Astrocyte (in vitro differentiated cells and primary cell): ENCODE measurements at regions not wholly inside any gene's neighbourhood (a gene's known extent, or its start where the extent isn't known, plus 50 kb on each side); places are given as distances from the start of the nearest gene placed in this dataset.

ENCODE experiments used
- DNase-seq: peaks from one replicate; pipeline ENCODE4 v3.0.0-alpha.2; 2010; ENCODE audit warnings: low read depth
- FAIRE-seq: peaks from 2 replicates; lab custom pipeline; 2011; peaks lifted over from hg19 to GRCh38; lab: Jason Lieb, UNC
- H2AFZ ChIP-seq: 2 replicates; pipeline ENCODE4 v1.6.0; 2012; ENCODE audit warnings: low read depth, low read length, inconsistent platforms
- H3K27ac ChIP-seq: 2 replicates; pipeline ENCODE4 v1.5.1; 2011; ENCODE audit warnings: low read depth, low read length, inconsistent platforms
- H3K27me3 ChIP-seq: 2 replicates; pipeline ENCODE4 v1.6.0; 2011; ENCODE audit warnings: low read length, inconsistent platforms; ENCODE audit not compliant: insufficient read depth
- H3K36me3 ChIP-seq: 2 replicates; pipeline ENCODE4 v1.5.1; 2011; ENCODE audit warnings: low read length, inconsistent platforms; ENCODE audit not compliant: insufficient read depth
- H3K4me1 ChIP-seq: 2 replicates; pipeline ENCODE4 v1.5.1; 2011; ENCODE audit warnings: low read length, inconsistent platforms; ENCODE audit not compliant: insufficient read depth
- H3K4me2 ChIP-seq: 2 replicates; pipeline ENCODE4 v1.6.0; 2012; ENCODE audit warnings: low read length, inconsistent platforms
- H3K4me3 ChIP-seq: 2 replicates; pipeline ENCODE4 v1.5.1; 2011; ENCODE audit warnings: low read depth, mild to moderate bottlenecking, low read length, inconsistent platforms; ENCODE audit not compliant: insufficient read depth
- H3K79me2 ChIP-seq: 2 replicates; pipeline ENCODE4 v1.6.0; 2012; ENCODE audit warnings: mild to moderate bottlenecking, low read length, inconsistent platforms; ENCODE audit not compliant: insufficient read depth
- H3K9ac ChIP-seq: 2 replicates; pipeline ENCODE4 v1.6.0; 2012; ENCODE audit warnings: mild to moderate bottlenecking, low read length, inconsistent platforms
- H3K9me3 ChIP-seq: 2 replicates; pipeline ENCODE4 v1.5.1; 2012; ENCODE audit warnings: low read depth, mild to moderate bottlenecking, low read length, inconsistent platforms; ENCODE audit not compliant: insufficient read depth
- H4K20me1 ChIP-seq: 2 replicates; pipeline ENCODE4 v1.6.0; 2012; ENCODE audit warnings: low read length, inconsistent platforms; ENCODE audit not compliant: insufficient read depth
- H3K27ac Mint-ChIP-seq: one replicate; pipeline ENCODE4 v1.8.0; 2021; ENCODE audit warnings: mild to moderate bottlenecking, mixed read lengths; ENCODE audit not compliant: unreplicated experiment
- H3K27me3 Mint-ChIP-seq: one replicate; pipeline ENCODE4 v1.8.0; 2021; ENCODE audit warnings: low read depth, mixed read lengths; ENCODE audit not compliant: unreplicated experiment
- H3K36me3 Mint-ChIP-seq: one replicate; pipeline ENCODE4 v1.8.0; 2021; ENCODE audit warnings: low read depth, mixed read lengths; ENCODE audit not compliant: unreplicated experiment
- H3K4me1 Mint-ChIP-seq: one replicate; pipeline ENCODE4 v1.8.0; 2021; ENCODE audit warnings: low read depth, mixed read lengths; ENCODE audit not compliant: unreplicated experiment
- H3K4me3 Mint-ChIP-seq: one replicate; pipeline ENCODE4 v1.8.0; 2021; ENCODE audit warnings: mild to moderate bottlenecking, moderate library complexity, mixed read lengths; ENCODE audit not compliant: unreplicated experiment
- H3K9me3 Mint-ChIP-seq: one replicate; pipeline ENCODE4 v1.8.0; 2021; ENCODE audit warnings: mild to moderate bottlenecking, mixed read lengths; ENCODE audit not compliant: unreplicated experiment
- CTCF ChIP-seq: IDR thresholded peaks from 2 replicates; pipeline ENCODE4 v1.5.1; 2011; ENCODE audit warnings: low read depth, mild to moderate bottlenecking, inconsistent platforms, low read length, moderate library complexity; ENCODE audit not compliant: insufficient read depth
- EZH2 ChIP-seq: IDR thresholded peaks from 2 replicates; pipeline ENCODE4 v1.6.1; 2012; ENCODE audit warnings: mild to moderate bottlenecking, low read length, inconsistent platforms; ENCODE audit not compliant: insufficient read depth

- Histone ChIP-seq H3K9ac (no peak overlapping the region), H3K36me3 (no peaks in the 10 kb centered on the region), H3K79me2 (no peaks in the 10 kb centered on the region), H3K4me3 (no peak overlapping the region), H3K4me2 (no peak overlapping the region), H3K27ac (no peak overlapping the region), H3K27me3 (no peaks in the 10 kb centered on the region), H4K20me1 (no peaks in the 10 kb centered on the region), H3K9me3 (no peaks in the 10 kb centered on the region), H3K4me1 (no peaks in the 10 kb centered on the region), H2AFZ (no peak overlapping the region)
- H3K27me3 Mint-ChIP-seq = peaks cover 13% of the 10 kb centered on the region
- H3K27ac Mint-ChIP-seq = no peak overlapping the region
- TF ChIP-seq EZH2 (no peak), CTCF (no peak)
- DNase-seq = no peak
- H3K4me1 Mint-ChIP-seq = no peaks in the 10 kb centered on the region
- no peak for FAIRE-seq
- no peak overlapping the region for H3K4me3 Mint-ChIP-seq
- peaks cover 11% of the 10 kb centered on the region for H3K9me3 Mint-ChIP-seq
- no peaks in the 10 kb centered on the region for H3K36me3 Mint-ChIP-seq
These were observed 155.9 kb downstream of the KIT start for GRCh38 chr4:54813674-54814073.

- Histone ChIP-seq H3K27me3 (no peaks in the 10 kb centered on the region), H3K9me3 (no peaks in the 10 kb centered on the region), H3K4me1 (no peaks in the 10 kb centered on the region), H3K9ac (no peak overlapping the region), H3K27ac (no peak overlapping the region), H4K20me1 (no peaks in the 10 kb centered on the region), H2AFZ (no peak overlapping the region), H3K4me2 (no peak overlapping the region), H3K4me3 (no peak overlapping the region), H3K36me3 (no peaks in the 10 kb centered on the region), H3K79me2 (no peaks in the 10 kb centered on the region)
- H3K4me3 Mint-ChIP-seq = no peak overlapping the region
- TF ChIP-seq EZH2 = no peak
- TF ChIP-seq CTCF = no peak
- peaks cover 9% of the 10 kb centered on the region for H3K4me1 Mint-ChIP-seq
- DNase-seq (no peak), FAIRE-seq (no peak)
- no peak overlapping the region for H3K27ac Mint-ChIP-seq
- peaks cover 2% of the 10 kb centered on the region for H3K36me3 Mint-ChIP-seq
- H3K27me3 Mint-ChIP-seq = peaks cover 6% of the 10 kb centered on the region
- peaks cover 7% of the 10 kb centered on the region for H3K9me3 Mint-ChIP-seq
These were observed 148.6 kb downstream of the KIT start for GRCh38 chr4:54806351-54806750.

- Histone ChIP-seq H4K20me1 (no peaks in the 10 kb centered on the region), H3K4me1 (no peaks in the 10 kb centered on the region), H3K36me3 (no peaks in the 10 kb centered on the region), H3K79me2 (no peaks in the 10 kb centered on the region), H3K4me3 (no peak overlapping the region), H3K9me3 (no peaks in the 10 kb centered on the region), H2AFZ (no peak overlapping the region), H3K27ac (no peak overlapping the region), H3K27me3 (no peaks in the 10 kb centered on the region), H3K4me2 (no peak overlapping the region), H3K9ac (no peak overlapping the region)
- H3K36me3 Mint-ChIP-seq = peaks cover 2% of the 10 kb centered on the region
- peaks cover 2% of the 10 kb centered on the region for H3K27me3 Mint-ChIP-seq
- TF ChIP-seq CTCF = no peak
- no peak for TF ChIP-seq EZH2
- H3K27ac Mint-ChIP-seq = no peak overlapping the region
- peaks cover 12% of the 10 kb centered on the region for H3K4me1 Mint-ChIP-seq
- peaks cover 6% of the 10 kb centered on the region for H3K9me3 Mint-ChIP-seq
- no peak for FAIRE-seq
- DNase-seq = no peak
- no peak overlapping the region for H3K4me3 Mint-ChIP-seq
These were observed 144.6 kb downstream of the KIT start for GRCh38 chr4:54802336-54802735.
